Stimulated activated CD4-positive, alpha-beta T cell treated with anti-CD3 and anti-CD28 coated beads, Interleukin-2, amount 100 ng/mL, for 24 hours (primary cell): ENCODE measurements at regions not wholly inside any gene's neighbourhood (a gene's known extent, or its start where the extent isn't known, plus 50 kb on each side); places are given as distances from the start of the nearest gene placed in this dataset.

Source experiments
- DNase-seq, 2 donors: peaks; one replicate each; pipeline ENCODE4 v3.0.0-alpha.2; 2020

GRCh38 chr6:169988769-169989550 lies 237.5 kb downstream of the ERMARD start:
- no peak for DNase-seq

- no peak for DNase-seq
These were observed 235.6 kb downstream of the ERMARD start for GRCh38 chr6:169986848-169987498.

- DNase-seq = no peak
These were observed 234.9 kb downstream of the ERMARD start for GRCh38 chr6:169986171-169986847.

GRCh38 chr6:169985121-169986015 lies 233.9 kb downstream of the ERMARD start:
- DNase-seq = no peak

GRCh38 chr6:169984181-169985120 lies 233.0 kb downstream of the ERMARD start:
- no peak for DNase-seq

GRCh38 chr6:169983651-169984050 lies 232.2 kb downstream of the ERMARD start:
- DNase-seq = no peak

GRCh38 chr6:169982461-169983386 lies 231.3 kb downstream of the ERMARD start:
- DNase-seq = no peak

GRCh38 chr6:169981969-169982368 lies 230.5 kb downstream of the ERMARD start:
- no peak for DNase-seq

GRCh38 chr6:169981568-169981967 lies 230.1 kb downstream of the ERMARD start:
- DNase-seq = no peak

- DNase-seq = no peak
These were observed 229.5 kb downstream of the ERMARD start for GRCh38 chr6:169980826-169981450.

GRCh38 chr6:169979873-169980432 lies 228.5 kb downstream of the ERMARD start:
- no peak for DNase-seq

GRCh38 chr6:169978615-169979161 lies 227.3 kb downstream of the ERMARD start:
- no peak for DNase-seq

GRCh38 chr6:169977434-169978265 lies 226.2 kb downstream of the ERMARD start:
- no peak for DNase-seq

- DNase-seq = no peak
These were observed 225.1 kb downstream of the ERMARD start for GRCh38 chr6:169976301-169977081.

GRCh38 chr6:169975701-169976100 lies 224.3 kb downstream of the ERMARD start:
- no peak for DNase-seq

- DNase-seq = no peak
These were observed 223.9 kb downstream of the ERMARD start for GRCh38 chr6:169975286-169975685.

GRCh38 chr6:169974663-169975062 lies 223.2 kb downstream of the ERMARD start:
- no peak for DNase-seq
